Endothelial cell of umbilical vein (primary cell): ENCODE measurements at regions not wholly inside any gene's neighbourhood (a gene's known extent, or its start where the extent isn't known, plus 50 kb on each side); places are given as distances from the start of the nearest gene placed in this dataset.
"Not testable (repeated sequence)": the region's sequence is repeated elsewhere in the genome, so short reads cannot be mapped to it uniquely, and the experiment has no call there.

ENCODE experiments used
- BruUV-seq: library from RNA; stranded (reverse); fragments of 400-500 nt; replicated peaks from 2 replicates; lab custom pipeline; 2021; lab: Mats Ljungman, UMichigan
- CTCF ChIA-PET: fragments of 300-600, 350-600 bp; sonication (Branson Sonifier 250); formaldehyde crosslinking; loops from one replicate; lab custom pipeline; 2021; ENCODE audit warnings: antibody characterized with exemption, inconsistent platforms; lab: Charles Lee
- POLR2A ChIA-PET: fragments of 300-600, 350-600 bp; sonication (Branson Sonifier 250); formaldehyde crosslinking; loops from one replicate; lab custom pipeline; 2021; ENCODE audit warnings: antibody characterized with exemption, inconsistent platforms; lab: Charles Lee
- DNase-seq: peaks from one replicate; pipeline ENCODE4 v3.0.0-alpha.2; 2011; ENCODE audit warnings: low read depth, low spot score
- FAIRE-seq: peaks from 2 replicates; lab custom pipeline; 2011; peaks lifted over from hg19 to GRCh38; lab: Jason Lieb, UNC
- H2AFZ ChIP-seq: 2 replicates; pipeline ENCODE4 v1.6.0; 2012; ENCODE audit warnings: low read depth, low read length, control low read depth, inconsistent platforms
- H3K27ac ChIP-seq: 2 replicates; pipeline ENCODE4 v1.5.1; 2011; ENCODE audit warnings: low read depth, mild to moderate bottlenecking, control low read depth, low read length, moderate library complexity; ENCODE audit not compliant: insufficient read depth
- H3K27me3 ChIP-seq, 2 experiments: 2 replicates each; pipeline versions ENCODE4 v1.6.0 to v1.6.1; 2011; ENCODE audit warnings: low read length in 2 of 2, mixed read lengths in 1 of 2; ENCODE audit not compliant: control insufficient read depth in 2 of 2, insufficient read depth in 2 of 2
- H3K36me3 ChIP-seq, 2 experiments: 2 replicates in 1 of 2; 3 replicates in 1 of 2; pipeline ENCODE4 v1.5.1; 2011; ENCODE audit warnings: low read length in 2 of 2, mild to moderate bottlenecking in 1 of 2, moderate library complexity in 1 of 2; ENCODE audit not compliant: control insufficient read depth in 2 of 2, insufficient read depth in 2 of 2; ENCODE audit errors: extremely low read depth in 1 of 2
- H3K4me1 ChIP-seq: 3 replicates; pipeline ENCODE4 v1.5.1; 2011; ENCODE audit warnings: mild to moderate bottlenecking, low read length; ENCODE audit not compliant: control insufficient read depth, insufficient read depth; ENCODE audit errors: extremely low read depth
- H3K4me2 ChIP-seq: 2 replicates; pipeline ENCODE4 v1.6.1; 2011; ENCODE audit warnings: low read length, control low read depth, mixed read lengths; ENCODE audit not compliant: insufficient read depth
- H3K4me3 ChIP-seq, 3 experiments: fragments of 200-600 bp in 1 of 3; sonication (generic), shearing (Covaris generic) in 1 of 3; replicated peaks in 1 of 3; 2 replicates each; pipeline ENCODE4 v1.5.1; 2011 to 2016; ENCODE audit warnings: control low read depth in 3 of 3, low read length in 3 of 3, mild to moderate bottlenecking in 2 of 3, inconsistent platforms in 1 of 3, low read depth in 1 of 3, moderate library complexity in 1 of 3; ENCODE audit not compliant: insufficient read depth in 1 of 3
- H3K79me2 ChIP-seq: 2 replicates; pipeline ENCODE4 v1.6.0; 2012; ENCODE audit warnings: low read length, inconsistent platforms; ENCODE audit not compliant: control insufficient read depth, insufficient read depth
- H3K9ac ChIP-seq: replicated peaks from 2 replicates; pipeline ENCODE3; 2011; ENCODE audit warnings: low read length, control low read depth; ENCODE audit not compliant: insufficient read depth; ENCODE audit errors: extremely low read depth
- H3K9me1 ChIP-seq: replicated peaks from 3 replicates; pipeline ENCODE4 v1.6.0; 2011; ENCODE audit warnings: mild to moderate bottlenecking, low read length; ENCODE audit not compliant: control insufficient read depth, insufficient read depth; ENCODE audit errors: extremely low read depth
- H3K9me3 ChIP-seq: replicated peaks from 2 replicates; pipeline ENCODE4 v1.5.1; 2012; ENCODE audit warnings: low read length, inconsistent platforms; ENCODE audit not compliant: control insufficient read depth, insufficient read depth
- H4K20me1 ChIP-seq: replicated peaks from 2 replicates; pipeline ENCODE3; 2011; ENCODE audit warnings: mild to moderate bottlenecking, low read length; ENCODE audit not compliant: control insufficient read depth, insufficient read depth; ENCODE audit errors: extremely low read depth
- CTCF ChIP-seq, 2 donors: IDR thresholded peaks; 1 replicate in 1 of 2; 2 replicates in 1 of 2; pipeline ENCODE4 v1.5.1; 2011; ENCODE audit warnings: low read length in 2 of 2, mild to moderate bottlenecking in 2 of 2, moderate library complexity in 2 of 2, control low read depth in 1 of 2, inconsistent platforms in 1 of 2, low read depth in 1 of 2; ENCODE audit not compliant: insufficient read depth in 1 of 2; ENCODE audit errors: extremely low read depth in 1 of 2
- EZH2 ChIP-seq: IDR thresholded peaks from 2 replicates; pipeline ENCODE4 v1.6.1; 2012; ENCODE audit warnings: borderline replicate concordance, low read depth, mild to moderate bottlenecking, moderate library complexity, low read length, inconsistent platforms; ENCODE audit not compliant: severe bottlenecking
- FOS ChIP-seq: IDR thresholded peaks from 2 replicates; pipeline ENCODE4 v1.6.1; 2011; ENCODE audit warnings: mild to moderate bottlenecking, low read length, moderate library complexity, borderline replicate concordance; ENCODE audit not compliant: insufficient read depth
- GATA2 ChIP-seq: IDR thresholded peaks from 2 replicates; pipeline ENCODE4 v1.7.0; 2011; ENCODE audit warnings: low read depth, mild to moderate bottlenecking, moderate library complexity, mixed read lengths, low read length; ENCODE audit not compliant: insufficient read length, insufficient read depth
- JUN ChIP-seq: IDR thresholded peaks from 2 replicates; pipeline ENCODE4 v1.6.1; 2011; ENCODE audit warnings: borderline replicate concordance, low read depth; ENCODE audit not compliant: insufficient read length, insufficient read depth
- MAX ChIP-seq: IDR thresholded peaks from 2 replicates; pipeline ENCODE4 v1.6.1; 2011; ENCODE audit not compliant: insufficient read depth, insufficient read length
- MYC ChIP-seq: IDR thresholded peaks from one replicate; pipeline ENCODE4 v1.6.1; 2011; ENCODE audit warnings: mild to moderate bottlenecking, low read depth, low read length
- POLR2A ChIP-seq: IDR thresholded peaks from 2 replicates; pipeline ENCODE4 v1.6.1; 2012; ENCODE audit warnings: low read depth, mild to moderate bottlenecking, control low read depth, low read length
- POLR2AphosphoS5 ChIP-seq: IDR thresholded peaks from 2 replicates; pipeline ENCODE4 v1.6.1; 2012; ENCODE audit warnings: low read depth, mild to moderate bottlenecking, control low read depth, low read length, moderate library complexity; ENCODE audit not compliant: insufficient read depth
- dilution Hi-C: fragments of 300-500 bp; cut with MboI; formaldehyde crosslinking; loops from one replicate; pipeline ENCODE4 v1.15.0; 2019; ENCODE audit warnings: low sequenced_read_pairs; ENCODE audit not compliant: extremely low pct_ligation_motif_present
- intact Hi-C: fragments of 100-400 bp; cut with micrococcal nuclease; formaldehyde crosslinking; loops from one replicate; pipeline ENCODE4 v1.10.0; 2022

- H3K9me3 ChIP-seq, H3K4me2 ChIP-seq, H2AFZ ChIP-seq, H3K9ac ChIP-seq, H3K4me1 ChIP-seq, POLR2A ChIA-PET, CTCF ChIA-PET, intact Hi-C loops, H4K20me1 ChIP-seq, H3K27ac ChIP-seq, DNase-seq, H3K4me3 ChIP-seq, H3K27me3 ChIP-seq, H3K79me2 ChIP-seq, H3K36me3 ChIP-seq, H3K9me1 ChIP-seq, dilution Hi-C loops, BruUV-seq: not testable (repeated sequence)
- TF ChIP-seq CTCF (IDR thresholded peaks at IDR 0.05; ENCODE audit: extremely low read depth in 1 of 2, insufficient read depth in 1 of 2, low read depth in 1 of 2, low read length in 2 of 2), result peak in 1 of 2 donors; percentile 10
- peak; percentile 67 for FAIRE-seq
Measured at GRCh38 chr5:86305050-86305449, 312.7 kb upstream of the COX7C start.

- Histone ChIP-seq H3K27ac (no peak overlapping the region), H4K20me1 (no peaks in the 10 kb centered on the region), H3K9me1 (no peaks in the 10 kb centered on the region), H3K9ac (no peak overlapping the region), H2AFZ (no peak overlapping the region), H3K9me3 (no peaks in the 10 kb centered on the region), H3K4me2 (no peak overlapping the region), H3K4me3 (no peak overlapping the region), H3K79me2 (no peaks in the 10 kb centered on the region), H3K4me1 (no peaks in the 10 kb centered on the region), H3K27me3 (no peaks in the 10 kb centered on the region), H3K36me3 (no peaks in the 10 kb centered on the region)
- dilution Hi-C loops, result no loop called here
- BruUV-seq, result no TSS peak
- TF ChIP-seq JUN (no peak), EZH2 (no peak), POLR2AphosphoS5 (no peak), POLR2A (no peak), MAX (no peak), FOS (no peak), CTCF (IDR thresholded peaks at IDR 0.05; ENCODE audit: extremely low read depth in 1 of 2, insufficient read depth in 1 of 2, low read depth in 1 of 2, low read length in 2 of 2) (no peak), MYC (no peak), GATA2 (no peak)
- DNase-seq, result no peak
- POLR2A ChIA-PET, result no interaction called here
- FAIRE-seq, result no peak
- intact Hi-C loops, result no loop called here
- CTCF ChIA-PET, result no interaction called here
Measured at GRCh38 chr5:86314951-86315350, 302.8 kb upstream of the COX7C start.
